ENCODE measurements at regions not wholly inside any gene's neighbourhood (a gene's known extent, or its start where the extent isn't known, plus 50 kb on each side); places are given as distances from the start of the nearest gene placed in this dataset.

DNA sequence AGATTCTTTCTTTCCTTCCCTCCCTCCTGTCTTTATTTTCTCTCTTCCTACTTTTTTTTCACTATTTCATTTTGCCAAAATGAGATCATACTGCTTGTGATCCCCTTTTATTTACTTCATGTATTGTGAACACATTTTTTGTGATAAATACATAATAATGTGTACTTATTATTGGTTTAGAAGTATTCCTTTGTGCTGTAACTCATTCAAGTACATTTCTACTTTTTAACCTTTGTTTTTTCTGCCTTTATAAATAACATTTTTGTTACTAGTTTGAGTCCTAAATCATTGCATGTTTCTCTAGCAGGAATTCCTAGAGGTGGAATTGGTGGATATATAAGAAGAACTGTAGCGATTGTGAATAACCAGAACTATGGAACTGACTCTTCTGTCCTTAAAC, 214.5 kb upstream of the SFRP2 start:
- TF ChIP-seq ETS1 (IDR thresholded peaks at IDR 0.05) (no peak), POLR2AphosphoS5 (IDR thresholded peaks at IDR 0.05; ENCODE audit: low read depth) (no peak), JUNB (IDR thresholded peaks at IDR 0.05; ENCODE audit: unreplicated experiment) (no peak), EZH2phosphoT487 (IDR thresholded peaks at IDR 0.05; ENCODE audit: unreplicated experiment) (no peak), EZH2 (IDR thresholded peaks at IDR 0.05; ENCODE audit: low read depth, unreplicated experiment) (no peak), ZNF331 (CRISPR knock-in tag; IDR thresholded peaks at IDR 0.05; ENCODE audit: low read depth) (no peak)
- TF ChIP-seq, protein P1, sequence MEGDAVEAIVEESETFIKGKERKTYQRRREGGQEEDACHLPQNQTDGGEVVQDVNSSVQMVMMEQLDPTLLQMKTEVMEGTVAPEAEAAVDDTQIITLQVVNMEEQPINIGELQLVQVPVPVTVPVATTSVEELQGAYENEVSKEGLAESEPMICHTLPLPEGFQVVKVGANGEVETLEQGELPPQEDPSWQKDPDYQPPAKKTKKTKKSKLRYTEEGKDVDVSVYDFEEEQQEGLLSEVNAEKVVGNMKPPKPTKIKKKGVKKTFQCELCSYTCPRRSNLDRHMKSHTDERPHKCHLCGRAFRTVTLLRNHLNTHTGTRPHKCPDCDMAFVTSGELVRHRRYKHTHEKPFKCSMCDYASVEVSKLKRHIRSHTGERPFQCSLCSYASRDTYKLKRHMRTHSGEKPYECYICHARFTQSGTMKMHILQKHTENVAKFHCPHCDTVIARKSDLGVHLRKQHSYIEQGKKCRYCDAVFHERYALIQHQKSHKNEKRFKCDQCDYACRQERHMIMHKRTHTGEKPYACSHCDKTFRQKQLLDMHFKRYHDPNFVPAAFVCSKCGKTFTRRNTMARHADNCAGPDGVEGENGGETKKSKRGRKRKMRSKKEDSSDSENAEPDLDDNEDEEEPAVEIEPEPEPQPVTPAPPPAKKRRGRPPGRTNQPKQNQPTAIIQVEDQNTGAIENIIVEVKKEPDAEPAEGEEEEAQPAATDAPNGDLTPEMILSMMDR (conservative IDR thresholded peaks at IDR 0.05; ENCODE audit: low read depth in 2 of 2), result no peak
- TF ChIP-seq, protein P2, sequence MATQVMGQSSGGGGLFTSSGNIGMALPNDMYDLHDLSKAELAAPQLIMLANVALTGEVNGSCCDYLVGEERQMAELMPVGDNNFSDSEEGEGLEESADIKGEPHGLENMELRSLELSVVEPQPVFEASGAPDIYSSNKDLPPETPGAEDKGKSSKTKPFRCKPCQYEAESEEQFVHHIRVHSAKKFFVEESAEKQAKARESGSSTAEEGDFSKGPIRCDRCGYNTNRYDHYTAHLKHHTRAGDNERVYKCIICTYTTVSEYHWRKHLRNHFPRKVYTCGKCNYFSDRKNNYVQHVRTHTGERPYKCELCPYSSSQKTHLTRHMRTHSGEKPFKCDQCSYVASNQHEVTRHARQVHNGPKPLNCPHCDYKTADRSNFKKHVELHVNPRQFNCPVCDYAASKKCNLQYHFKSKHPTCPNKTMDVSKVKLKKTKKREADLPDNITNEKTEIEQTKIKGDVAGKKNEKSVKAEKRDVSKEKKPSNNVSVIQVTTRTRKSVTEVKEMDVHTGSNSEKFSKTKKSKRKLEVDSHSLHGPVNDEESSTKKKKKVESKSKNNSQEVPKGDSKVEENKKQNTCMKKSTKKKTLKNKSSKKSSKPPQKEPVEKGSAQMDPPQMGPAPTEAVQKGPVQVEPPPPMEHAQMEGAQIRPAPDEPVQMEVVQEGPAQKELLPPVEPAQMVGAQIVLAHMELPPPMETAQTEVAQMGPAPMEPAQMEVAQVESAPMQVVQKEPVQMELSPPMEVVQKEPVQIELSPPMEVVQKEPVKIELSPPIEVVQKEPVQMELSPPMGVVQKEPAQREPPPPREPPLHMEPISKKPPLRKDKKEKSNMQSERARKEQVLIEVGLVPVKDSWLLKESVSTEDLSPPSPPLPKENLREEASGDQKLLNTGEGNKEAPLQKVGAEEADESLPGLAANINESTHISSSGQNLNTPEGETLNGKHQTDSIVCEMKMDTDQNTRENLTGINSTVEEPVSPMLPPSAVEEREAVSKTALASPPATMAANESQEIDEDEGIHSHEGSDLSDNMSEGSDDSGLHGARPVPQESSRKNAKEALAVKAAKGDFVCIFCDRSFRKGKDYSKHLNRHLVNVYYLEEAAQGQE (IDR thresholded peaks at IDR 0.05; ENCODE audit: unreplicated experiment), result no peak
